Neural cell (in vitro differentiated cells): ENCODE measurements at regions not wholly inside any gene's neighbourhood (a gene's known extent, or its start where the extent isn't known, plus 50 kb on each side); places are given as distances from the start of the nearest gene placed in this dataset.

Experiments used
- EZH2 ChIP-seq: fragments of 200-600, 300-800 bp; shearing (Covaris generic), sonication (generic); IDR thresholded peaks from 2 replicates; pipeline ENCODE4 v1.6.1; 2014; ENCODE audit warnings: antibody characterized with exemption, low read length, borderline replicate concordance, mild to moderate bottlenecking; ENCODE audit not compliant: insufficient read depth, poor library complexity, severe bottlenecking
- MXI1 ChIP-seq: fragments of 450-650 bp; conservative IDR thresholded peaks from 2 replicates; pipeline ENCODE4 v1.6.1; 2014; ENCODE audit warnings: antibody characterized with exemption, mild to moderate bottlenecking; ENCODE audit not compliant: poor library complexity, severe bottlenecking
- POLR2AphosphoS5 ChIP-seq: IDR thresholded peaks from 2 replicates; pipeline ENCODE4 v1.6.1; 2012
- RAD21 ChIP-seq: fragments of 450-650 bp; conservative IDR thresholded peaks from 2 replicates; pipeline ENCODE4 v1.6.1; 2014; ENCODE audit warnings: antibody characterized with exemption, mild to moderate bottlenecking, moderate library complexity
- SMC3 ChIP-seq: fragments of 450-650 bp; conservative IDR thresholded peaks from 2 replicates; pipeline ENCODE4 v1.6.1; 2014; ENCODE audit warnings: antibody characterized with exemption, mild to moderate bottlenecking, moderate library complexity; ENCODE audit not compliant: poor library complexity
- TAF1 ChIP-seq: IDR thresholded peaks from 2 replicates; pipeline ENCODE4 v1.6.1; 2012; ENCODE audit warnings: low read depth
- TF ChIP-seq, protein P1 (sequence below): fragments of 450-650 bp; IDR thresholded peaks from 2 replicates; pipeline ENCODE4 v1.5.1; 2014; ENCODE audit warnings: antibody characterized with exemption, mild to moderate bottlenecking, moderate library complexity; ENCODE audit not compliant: poor library complexity, severe bottlenecking
- TF ChIP-seq, protein P2 (sequence below): IDR thresholded peaks from 2 replicates; pipeline ENCODE4 v1.6.1; 2012; ENCODE audit warnings: borderline replicate concordance

DNA sequence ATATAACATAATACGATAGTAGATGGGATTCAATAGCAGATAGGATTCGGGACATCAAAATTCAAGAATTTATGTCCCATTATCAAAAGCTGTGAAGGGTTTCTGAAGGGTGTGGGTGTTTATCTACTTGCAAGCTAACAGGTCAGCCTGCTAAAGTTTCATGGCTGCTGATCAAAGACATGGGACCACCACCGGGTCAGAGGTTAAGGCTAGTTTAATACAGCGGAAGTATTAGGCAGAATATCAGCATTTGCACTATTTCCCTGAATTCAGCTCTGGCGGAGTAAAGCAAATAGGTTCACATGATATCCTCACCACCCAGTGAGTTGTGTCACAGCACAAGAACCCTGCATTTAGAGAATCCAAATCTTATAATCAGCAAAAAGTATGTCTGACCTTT lies 82.5 kb downstream of the DSEL start:
- TF ChIP-seq, protein P1, sequence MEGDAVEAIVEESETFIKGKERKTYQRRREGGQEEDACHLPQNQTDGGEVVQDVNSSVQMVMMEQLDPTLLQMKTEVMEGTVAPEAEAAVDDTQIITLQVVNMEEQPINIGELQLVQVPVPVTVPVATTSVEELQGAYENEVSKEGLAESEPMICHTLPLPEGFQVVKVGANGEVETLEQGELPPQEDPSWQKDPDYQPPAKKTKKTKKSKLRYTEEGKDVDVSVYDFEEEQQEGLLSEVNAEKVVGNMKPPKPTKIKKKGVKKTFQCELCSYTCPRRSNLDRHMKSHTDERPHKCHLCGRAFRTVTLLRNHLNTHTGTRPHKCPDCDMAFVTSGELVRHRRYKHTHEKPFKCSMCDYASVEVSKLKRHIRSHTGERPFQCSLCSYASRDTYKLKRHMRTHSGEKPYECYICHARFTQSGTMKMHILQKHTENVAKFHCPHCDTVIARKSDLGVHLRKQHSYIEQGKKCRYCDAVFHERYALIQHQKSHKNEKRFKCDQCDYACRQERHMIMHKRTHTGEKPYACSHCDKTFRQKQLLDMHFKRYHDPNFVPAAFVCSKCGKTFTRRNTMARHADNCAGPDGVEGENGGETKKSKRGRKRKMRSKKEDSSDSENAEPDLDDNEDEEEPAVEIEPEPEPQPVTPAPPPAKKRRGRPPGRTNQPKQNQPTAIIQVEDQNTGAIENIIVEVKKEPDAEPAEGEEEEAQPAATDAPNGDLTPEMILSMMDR, result no peak
- TF ChIP-seq, protein P2, sequence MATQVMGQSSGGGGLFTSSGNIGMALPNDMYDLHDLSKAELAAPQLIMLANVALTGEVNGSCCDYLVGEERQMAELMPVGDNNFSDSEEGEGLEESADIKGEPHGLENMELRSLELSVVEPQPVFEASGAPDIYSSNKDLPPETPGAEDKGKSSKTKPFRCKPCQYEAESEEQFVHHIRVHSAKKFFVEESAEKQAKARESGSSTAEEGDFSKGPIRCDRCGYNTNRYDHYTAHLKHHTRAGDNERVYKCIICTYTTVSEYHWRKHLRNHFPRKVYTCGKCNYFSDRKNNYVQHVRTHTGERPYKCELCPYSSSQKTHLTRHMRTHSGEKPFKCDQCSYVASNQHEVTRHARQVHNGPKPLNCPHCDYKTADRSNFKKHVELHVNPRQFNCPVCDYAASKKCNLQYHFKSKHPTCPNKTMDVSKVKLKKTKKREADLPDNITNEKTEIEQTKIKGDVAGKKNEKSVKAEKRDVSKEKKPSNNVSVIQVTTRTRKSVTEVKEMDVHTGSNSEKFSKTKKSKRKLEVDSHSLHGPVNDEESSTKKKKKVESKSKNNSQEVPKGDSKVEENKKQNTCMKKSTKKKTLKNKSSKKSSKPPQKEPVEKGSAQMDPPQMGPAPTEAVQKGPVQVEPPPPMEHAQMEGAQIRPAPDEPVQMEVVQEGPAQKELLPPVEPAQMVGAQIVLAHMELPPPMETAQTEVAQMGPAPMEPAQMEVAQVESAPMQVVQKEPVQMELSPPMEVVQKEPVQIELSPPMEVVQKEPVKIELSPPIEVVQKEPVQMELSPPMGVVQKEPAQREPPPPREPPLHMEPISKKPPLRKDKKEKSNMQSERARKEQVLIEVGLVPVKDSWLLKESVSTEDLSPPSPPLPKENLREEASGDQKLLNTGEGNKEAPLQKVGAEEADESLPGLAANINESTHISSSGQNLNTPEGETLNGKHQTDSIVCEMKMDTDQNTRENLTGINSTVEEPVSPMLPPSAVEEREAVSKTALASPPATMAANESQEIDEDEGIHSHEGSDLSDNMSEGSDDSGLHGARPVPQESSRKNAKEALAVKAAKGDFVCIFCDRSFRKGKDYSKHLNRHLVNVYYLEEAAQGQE, result no peak
- TF ChIP-seq EZH2 (no peak), POLR2AphosphoS5 (no peak), TAF1 (no peak), RAD21 (no peak), MXI1 (no peak), SMC3 (no peak)
